Osteoblast (primary cell): ENCODE measurements at regions not wholly inside any gene's neighbourhood (a gene's known extent, or its start where the extent isn't known, plus 50 kb on each side); places are given as distances from the start of the nearest gene placed in this dataset.

Experiments used
- DNase-seq: peaks from one replicate; pipeline ENCODE4 v3.0.0; 2011; ENCODE audit warnings: low spot score, mixed read lengths; ENCODE audit not compliant: insufficient read length; ENCODE audit errors: missing footprints
- H2AFZ ChIP-seq: 2 replicates; pipeline ENCODE4 v1.6.0; 2011; ENCODE audit warnings: mild to moderate bottlenecking, low read length
- H3K27ac ChIP-seq: 2 replicates; pipeline ENCODE4 v1.5.1; 2011; ENCODE audit warnings: mild to moderate bottlenecking, low read depth, low read length, moderate library complexity
- H3K27me3 ChIP-seq: 2 replicates; pipeline ENCODE4 v1.6.0; 2012; ENCODE audit warnings: mild to moderate bottlenecking, control low read depth, inconsistent platforms, low read length, moderate library complexity; ENCODE audit not compliant: insufficient read depth
- H3K36me3 ChIP-seq: 2 replicates; pipeline ENCODE4 v1.5.1; 2011; ENCODE audit warnings: mild to moderate bottlenecking, low read length, control low read depth, moderate library complexity; ENCODE audit not compliant: insufficient read depth
- H3K4me1 ChIP-seq: 2 replicates; pipeline ENCODE4 v1.5.1; 2011; ENCODE audit warnings: mild to moderate bottlenecking, low read length, control low read depth, moderate library complexity; ENCODE audit not compliant: insufficient read depth
- H3K4me2 ChIP-seq: 2 replicates; pipeline ENCODE4 v1.6.0; 2011; ENCODE audit warnings: mild to moderate bottlenecking, low read length; ENCODE audit not compliant: insufficient read depth
- H3K4me3 ChIP-seq: fragments of 200-600 bp; sonication (generic); 3 replicates; pipeline ENCODE4 v1.5.1; 2012; ENCODE audit warnings: mild to moderate bottlenecking, low read length, inconsistent platforms; ENCODE audit not compliant: insufficient read depth
- H3K79me2 ChIP-seq: 2 replicates; pipeline ENCODE4 v1.6.0; 2012; ENCODE audit warnings: mild to moderate bottlenecking, low read length, control low read depth, inconsistent platforms; ENCODE audit not compliant: insufficient read depth
- H3K9me3 ChIP-seq: 2 replicates; pipeline ENCODE4 v1.5.1; 2011; ENCODE audit warnings: low read depth, low read length, control low read depth
- H4K20me1 ChIP-seq: 2 replicates; pipeline ENCODE4 v1.6.0; 2012; ENCODE audit warnings: mild to moderate bottlenecking, low read length, control low read depth; ENCODE audit not compliant: insufficient read depth
- TF ChIP-seq, protein P1 (sequence below): IDR thresholded peaks from 2 replicates; pipeline ENCODE4 v1.5.1; 2011; ENCODE audit warnings: mild to moderate bottlenecking, low read depth, low read length, moderate library complexity; ENCODE audit errors: extremely low read depth

DNA sequence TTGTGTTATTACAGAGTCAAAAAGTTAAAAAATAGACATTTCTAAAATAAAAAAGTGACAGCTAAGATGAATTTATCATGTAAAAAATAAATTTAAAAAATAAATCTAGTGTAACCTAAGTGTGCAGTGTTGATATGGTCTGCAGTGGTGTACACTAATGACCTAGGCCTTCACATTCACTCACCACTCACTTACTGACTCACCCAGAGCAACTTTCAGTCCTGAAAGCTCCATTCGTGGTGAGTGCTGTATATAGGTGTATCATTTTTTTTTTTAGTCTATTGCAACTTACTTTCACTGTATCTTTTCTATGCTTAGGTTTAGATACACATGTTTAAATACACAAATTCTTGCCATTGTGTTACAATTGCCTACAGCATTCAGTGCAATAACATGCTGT lies 459.4 kb upstream of the ROBO1 start:
- no peaks in the 10 kb centered on the region for H3K4me1 ChIP-seq
- H2AFZ ChIP-seq, result no peak overlapping the region
- H3K27me3 ChIP-seq, result no peaks in the 10 kb centered on the region
- no peak overlapping the region for H3K4me3 ChIP-seq
- no peaks in the 10 kb centered on the region for H4K20me1 ChIP-seq
- no peaks in the 10 kb centered on the region for H3K9me3 ChIP-seq
- TF ChIP-seq, protein P1, sequence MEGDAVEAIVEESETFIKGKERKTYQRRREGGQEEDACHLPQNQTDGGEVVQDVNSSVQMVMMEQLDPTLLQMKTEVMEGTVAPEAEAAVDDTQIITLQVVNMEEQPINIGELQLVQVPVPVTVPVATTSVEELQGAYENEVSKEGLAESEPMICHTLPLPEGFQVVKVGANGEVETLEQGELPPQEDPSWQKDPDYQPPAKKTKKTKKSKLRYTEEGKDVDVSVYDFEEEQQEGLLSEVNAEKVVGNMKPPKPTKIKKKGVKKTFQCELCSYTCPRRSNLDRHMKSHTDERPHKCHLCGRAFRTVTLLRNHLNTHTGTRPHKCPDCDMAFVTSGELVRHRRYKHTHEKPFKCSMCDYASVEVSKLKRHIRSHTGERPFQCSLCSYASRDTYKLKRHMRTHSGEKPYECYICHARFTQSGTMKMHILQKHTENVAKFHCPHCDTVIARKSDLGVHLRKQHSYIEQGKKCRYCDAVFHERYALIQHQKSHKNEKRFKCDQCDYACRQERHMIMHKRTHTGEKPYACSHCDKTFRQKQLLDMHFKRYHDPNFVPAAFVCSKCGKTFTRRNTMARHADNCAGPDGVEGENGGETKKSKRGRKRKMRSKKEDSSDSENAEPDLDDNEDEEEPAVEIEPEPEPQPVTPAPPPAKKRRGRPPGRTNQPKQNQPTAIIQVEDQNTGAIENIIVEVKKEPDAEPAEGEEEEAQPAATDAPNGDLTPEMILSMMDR, result no peak
- no peaks in the 10 kb centered on the region for H3K79me2 ChIP-seq
- no peak for DNase-seq
- no peak overlapping the region for H3K27ac ChIP-seq
- no peaks in the 10 kb centered on the region for H3K36me3 ChIP-seq
- H3K4me2 ChIP-seq, result no peak overlapping the region

GRCh38 chr3:80215191-80215590 lies 447.4 kb upstream of the ROBO1 start:
- Histone ChIP-seq H3K79me2 (no peaks in the 10 kb centered on the region), H3K36me3 (no peaks in the 10 kb centered on the region), H3K4me1 (no peaks in the 10 kb centered on the region), H3K4me2 (no peak overlapping the region), H3K27ac (no peak overlapping the region), H2AFZ (no peak overlapping the region), H4K20me1 (no peaks in the 10 kb centered on the region), H3K27me3 (no peaks in the 10 kb centered on the region), H3K9me3 (no peaks in the 10 kb centered on the region), H3K4me3 (no peak overlapping the region)
- DNase-seq, result no peak
- TF ChIP-seq, protein P1, result no peak

DNA sequence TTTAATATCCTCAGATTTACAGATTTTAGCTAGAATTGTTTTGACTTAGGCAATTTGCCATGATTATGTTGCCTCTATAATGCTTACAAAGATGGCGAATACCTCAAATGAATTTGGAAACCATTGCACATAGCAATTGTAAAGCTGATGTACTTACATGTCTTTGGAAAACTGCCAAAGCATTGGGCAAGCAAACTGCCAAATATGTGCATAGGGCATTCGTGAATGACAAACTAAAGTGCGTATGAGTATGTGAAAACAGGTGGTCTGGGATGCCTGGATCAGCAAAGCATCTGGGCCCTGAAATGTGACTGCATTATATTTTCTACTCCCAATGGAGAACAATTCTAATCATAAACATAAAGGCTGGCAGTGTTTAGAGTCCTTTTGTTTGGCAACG lies 445.3 kb upstream of the ROBO1 start:
- H3K4me2 ChIP-seq, result no peak overlapping the region
- TF ChIP-seq, protein P1, result no peak
- no peaks in the 10 kb centered on the region for H3K27me3 ChIP-seq
- H3K27ac ChIP-seq, result no peak overlapping the region
- no peaks in the 10 kb centered on the region for H4K20me1 ChIP-seq
- H3K9me3 ChIP-seq, result no peaks in the 10 kb centered on the region
- H3K79me2 ChIP-seq, result no peaks in the 10 kb centered on the region
- H3K4me1 ChIP-seq, result no peaks in the 10 kb centered on the region
- H3K4me3 ChIP-seq, result no peak overlapping the region
- no peak overlapping the region for H2AFZ ChIP-seq
- H3K36me3 ChIP-seq, result no peaks in the 10 kb centered on the region
- DNase-seq, result no peak

GRCh38 chr3:80192936-80193335 lies 425.1 kb upstream of the ROBO1 start:
- H3K27me3 ChIP-seq, result no peaks in the 10 kb centered on the region
- TF ChIP-seq, protein P1, result no peak
- no peaks in the 10 kb centered on the region for H3K36me3 ChIP-seq
- no peaks in the 10 kb centered on the region for H3K79me2 ChIP-seq
- H3K9me3 ChIP-seq, result no peaks in the 10 kb centered on the region
- no peak overlapping the region for H3K27ac ChIP-seq
- DNase-seq, result no peak
- no peaks in the 10 kb centered on the region for H3K4me1 ChIP-seq
- no peaks in the 10 kb centered on the region for H4K20me1 ChIP-seq
- no peak overlapping the region for H3K4me3 ChIP-seq
- H3K4me2 ChIP-seq, result no peak overlapping the region
- H2AFZ ChIP-seq, result no peak overlapping the region
